LHCN-M2 (cell line): ENCODE measurements at regions not wholly inside any gene's neighbourhood (a gene's known extent, or its start where the extent isn't known, plus 50 kb on each side); places are given as distances from the start of the nearest gene placed in this dataset.

ENCODE experiments used
- DNase-seq: peaks from one replicate; pipeline ENCODE4 v3.0.0-alpha.2; 2012; ENCODE audit warnings: low read depth

DNA sequence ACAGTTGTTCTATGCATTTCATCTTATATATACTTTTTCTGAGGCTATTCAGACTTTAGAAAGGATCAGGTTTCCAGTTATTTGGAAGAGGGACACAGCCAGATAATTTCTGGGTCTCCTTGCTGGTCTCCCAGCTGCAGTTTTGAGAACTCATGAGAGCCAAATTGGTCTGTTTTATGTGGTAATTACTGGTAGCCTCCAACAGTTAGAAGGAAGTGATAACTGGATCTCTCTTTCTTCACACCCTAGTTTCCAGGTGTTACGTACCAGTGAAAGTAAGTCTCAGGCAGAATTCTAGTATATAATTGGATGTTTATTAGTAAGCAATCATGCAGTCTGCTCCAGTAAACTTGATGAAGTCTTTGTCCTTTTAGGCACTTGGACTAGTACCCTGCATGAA is 63.2 kb upstream of the RPS23 start:
- DNase-seq, result no peak

DNA sequence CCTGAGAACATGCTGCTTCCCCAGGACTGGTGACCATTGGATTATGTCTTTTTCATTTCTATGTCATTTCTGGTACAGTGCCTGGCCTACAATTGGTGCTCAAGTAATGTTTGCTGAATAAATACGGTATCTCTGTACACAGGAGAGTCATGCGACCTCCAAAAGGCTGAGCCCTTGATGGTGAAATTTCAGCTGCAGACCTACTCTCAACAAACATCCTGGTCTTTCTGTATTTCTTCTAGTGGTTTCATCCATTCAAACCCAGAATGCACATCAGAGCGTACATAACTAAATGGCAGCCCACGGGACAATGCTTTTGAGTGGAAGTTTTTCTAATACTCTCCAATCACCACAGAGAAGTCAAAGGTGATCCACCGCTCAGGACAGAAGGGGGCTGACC is 62.6 kb upstream of the RPS23 start:
- no peak for DNase-seq

DNA sequence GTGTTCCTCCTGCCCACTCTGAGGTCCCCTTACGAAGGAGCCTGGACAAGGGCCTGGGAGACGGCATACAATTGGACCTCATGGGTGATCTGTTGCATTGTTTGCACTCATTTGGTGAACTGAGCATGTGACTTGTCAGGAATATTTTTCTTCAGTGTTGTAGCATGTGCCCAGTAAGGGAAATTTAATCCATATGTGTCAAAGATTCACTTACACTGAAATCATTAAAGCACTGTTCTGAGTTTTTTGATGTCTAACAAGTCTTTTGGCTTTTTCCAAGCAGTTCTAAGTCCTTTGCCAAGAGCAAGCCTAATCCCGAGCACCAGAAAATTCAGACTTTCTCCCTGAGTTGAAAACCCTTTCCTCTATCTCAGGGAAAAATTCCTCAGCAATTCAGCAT is 61.6 kb upstream of the RPS23 start:
- DNase-seq, result no peak

DNA sequence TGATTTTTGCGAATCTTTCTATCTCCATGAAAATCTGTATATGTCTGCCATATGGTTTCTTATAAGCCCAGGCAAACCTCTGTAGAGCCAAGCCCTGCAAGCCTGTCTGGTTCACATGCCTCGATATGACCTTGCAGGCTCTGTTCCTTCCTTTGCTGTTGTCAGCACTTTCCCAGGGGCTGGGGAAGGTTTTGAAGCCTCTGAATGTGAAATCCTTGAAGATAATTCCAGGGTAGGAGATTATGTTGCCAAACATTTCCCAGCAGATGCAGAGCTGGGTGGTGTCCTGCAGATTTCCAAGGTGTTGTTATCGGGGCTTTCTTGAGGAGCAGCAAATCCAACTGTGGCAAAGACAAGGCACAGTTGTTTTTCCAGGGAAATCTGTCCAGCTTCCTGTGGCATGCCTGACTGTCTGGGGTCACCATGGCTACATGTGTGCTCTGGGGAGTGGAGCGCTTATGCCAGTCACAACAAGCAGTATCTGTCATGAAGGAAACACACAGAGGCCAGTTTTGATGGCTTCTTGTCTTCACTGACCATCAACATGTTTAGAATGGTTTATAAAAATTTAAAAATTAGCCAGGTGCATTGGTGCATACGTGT is 60.7 kb upstream of the RPS23 start:
- DNase-seq, result no peak

DNA sequence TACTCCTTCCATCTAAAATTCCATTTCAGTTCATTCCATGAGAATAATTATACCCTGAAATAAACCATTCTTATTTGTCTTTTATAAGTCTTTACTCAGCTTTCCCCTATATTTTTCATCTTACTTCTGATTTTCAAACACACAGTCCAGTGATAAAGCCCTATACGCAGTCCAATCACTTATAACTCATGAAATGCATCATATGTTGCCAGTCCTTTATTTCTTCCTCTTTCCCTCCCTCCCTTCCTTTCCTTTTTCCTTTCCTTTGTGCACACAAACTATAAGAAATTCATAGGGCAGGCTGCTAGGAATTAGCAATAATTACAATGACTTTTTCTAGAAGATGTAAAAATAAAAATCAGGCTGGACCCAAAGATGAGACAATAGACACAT is 58.8 kb upstream of the RPS23 start:
- DNase-seq, result no peak

DNA sequence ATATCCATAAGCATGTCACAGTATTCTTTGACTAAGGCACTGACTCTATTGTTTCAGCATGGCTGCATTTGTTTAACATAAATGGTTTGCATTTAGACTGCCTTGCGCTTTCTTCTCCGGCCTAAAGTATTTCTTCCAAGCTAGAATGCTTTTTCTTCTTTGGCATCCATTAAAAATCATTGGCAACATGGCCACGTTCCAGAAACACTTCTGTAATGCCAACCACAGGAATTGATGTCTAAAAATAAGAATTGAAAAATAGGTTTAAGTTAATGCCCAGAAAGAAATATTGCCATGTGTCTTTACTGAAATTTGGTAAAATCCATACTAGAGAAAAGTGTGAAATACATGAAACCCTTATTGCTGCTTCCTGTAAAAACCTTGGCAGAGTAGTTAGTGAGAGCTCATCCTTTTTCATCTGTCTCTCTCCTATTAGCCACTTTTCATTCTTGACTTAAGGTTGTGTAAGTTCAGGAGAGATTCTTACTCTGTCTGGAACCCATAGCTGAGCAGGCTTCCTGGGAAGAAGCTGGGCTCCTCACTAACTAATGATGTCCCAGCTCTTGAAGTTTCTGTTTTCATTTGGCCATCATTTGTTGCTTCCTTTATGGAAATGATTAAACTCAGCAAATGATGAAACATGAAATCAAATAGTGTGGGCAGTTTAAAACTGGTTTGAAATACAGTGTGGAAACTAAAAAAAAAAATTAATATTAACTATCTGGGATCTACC is 58.2 kb upstream of the RPS23 start:
- no peak for DNase-seq

DNA sequence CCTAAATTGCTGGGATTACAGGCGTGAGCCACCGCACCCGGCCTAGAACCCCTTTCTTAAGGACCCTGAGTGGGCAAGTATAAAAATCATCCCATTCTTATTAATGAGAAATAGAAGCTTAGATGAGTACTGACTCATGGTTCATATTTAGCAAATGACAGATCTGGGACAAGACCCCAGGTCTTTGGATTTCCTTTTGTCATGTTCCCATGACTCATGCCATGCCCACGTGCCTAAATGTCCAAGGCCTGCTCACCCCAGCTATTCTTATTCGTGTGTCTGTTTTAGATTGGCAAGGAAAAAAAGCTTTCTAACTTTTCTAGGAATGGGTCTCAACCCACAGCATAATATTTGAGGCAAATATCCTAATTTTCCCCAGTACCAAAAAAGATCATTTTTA is 57.7 kb upstream of the RPS23 start:
- DNase-seq, result peak; percentile 82

DNA sequence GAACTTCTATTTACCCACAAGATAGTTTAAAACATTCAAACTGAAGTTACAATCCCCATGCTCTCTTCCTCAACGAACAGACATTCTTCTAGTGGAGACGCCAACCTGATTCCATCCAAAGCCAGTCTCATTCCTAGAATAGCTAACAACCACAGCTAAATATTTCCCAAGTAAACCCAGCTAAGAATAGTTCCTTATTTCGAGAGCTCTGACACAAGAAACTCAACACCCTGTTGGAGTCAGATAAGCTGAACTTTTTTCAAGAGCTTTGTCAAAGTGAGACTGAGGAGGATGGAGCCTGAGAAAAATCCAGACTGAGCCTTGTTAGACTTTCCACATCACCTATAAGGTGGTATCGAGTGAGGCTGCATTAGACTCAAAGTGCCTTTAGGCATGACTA is 56.7 kb upstream of the RPS23 start:
- DNase-seq, result peak; percentile 87

DNA sequence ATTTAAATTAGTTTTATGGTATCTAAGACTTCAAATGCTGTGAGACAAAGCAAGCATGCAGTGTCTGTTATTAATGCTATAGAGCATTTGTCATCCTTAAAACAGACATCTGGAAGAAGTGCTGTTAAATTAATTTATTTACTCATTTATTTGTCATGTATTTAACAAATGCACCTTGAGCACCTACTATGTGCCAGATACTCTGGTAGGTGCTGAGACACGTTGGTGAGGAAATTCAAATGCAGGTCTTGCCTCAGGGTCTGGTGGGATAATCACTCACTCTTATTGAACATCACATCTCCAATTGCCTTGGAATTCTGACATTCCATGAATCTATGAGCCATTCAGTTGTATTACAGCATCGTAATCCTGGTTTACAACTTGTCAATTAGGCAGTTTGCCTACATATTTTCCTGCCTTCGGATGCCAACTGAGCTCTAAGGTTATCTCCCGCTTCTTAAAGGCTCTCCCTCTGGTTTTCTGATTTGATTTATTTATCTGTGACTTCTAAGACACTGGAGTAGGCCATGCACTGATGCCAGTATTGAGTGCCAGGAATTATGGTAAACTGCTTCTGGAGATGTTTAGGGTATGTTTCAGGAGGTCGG is 56.0 kb upstream of the RPS23 start:
- DNase-seq, result no peak

DNA sequence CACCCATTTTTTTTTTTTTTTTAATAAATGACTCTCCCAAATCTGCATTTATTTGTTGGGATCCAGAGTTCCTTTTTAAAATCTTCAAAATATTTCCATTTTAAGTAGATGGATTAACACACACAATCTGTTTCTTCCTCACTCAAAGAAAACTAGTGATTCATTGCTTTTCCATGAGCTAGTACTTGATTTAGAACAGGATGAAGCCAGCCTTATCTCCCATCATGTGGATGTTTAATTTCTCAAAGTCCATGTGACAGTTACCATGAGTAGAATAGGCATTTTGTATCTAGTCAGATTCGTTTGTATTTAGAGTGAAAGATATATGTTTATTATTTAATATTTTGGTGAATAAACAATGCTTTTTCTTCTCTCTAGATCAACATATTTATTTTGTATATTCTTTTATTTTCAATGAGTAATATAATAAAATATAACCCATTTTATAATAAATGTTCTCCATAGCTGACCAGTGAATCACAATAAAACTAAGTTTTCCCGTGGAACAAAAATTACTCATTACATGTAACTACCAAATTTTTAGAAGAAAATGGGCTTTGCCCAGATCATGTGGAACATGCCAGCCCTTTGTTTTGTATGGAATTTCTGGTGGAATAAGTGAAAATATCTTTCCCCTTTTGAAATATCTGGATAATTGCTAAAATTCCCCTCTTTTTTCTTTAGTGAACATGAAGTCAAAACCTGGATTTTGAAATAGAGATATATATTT is 54.9 kb upstream of the RPS23 start:
- peak; percentile 76 for DNase-seq

DNA sequence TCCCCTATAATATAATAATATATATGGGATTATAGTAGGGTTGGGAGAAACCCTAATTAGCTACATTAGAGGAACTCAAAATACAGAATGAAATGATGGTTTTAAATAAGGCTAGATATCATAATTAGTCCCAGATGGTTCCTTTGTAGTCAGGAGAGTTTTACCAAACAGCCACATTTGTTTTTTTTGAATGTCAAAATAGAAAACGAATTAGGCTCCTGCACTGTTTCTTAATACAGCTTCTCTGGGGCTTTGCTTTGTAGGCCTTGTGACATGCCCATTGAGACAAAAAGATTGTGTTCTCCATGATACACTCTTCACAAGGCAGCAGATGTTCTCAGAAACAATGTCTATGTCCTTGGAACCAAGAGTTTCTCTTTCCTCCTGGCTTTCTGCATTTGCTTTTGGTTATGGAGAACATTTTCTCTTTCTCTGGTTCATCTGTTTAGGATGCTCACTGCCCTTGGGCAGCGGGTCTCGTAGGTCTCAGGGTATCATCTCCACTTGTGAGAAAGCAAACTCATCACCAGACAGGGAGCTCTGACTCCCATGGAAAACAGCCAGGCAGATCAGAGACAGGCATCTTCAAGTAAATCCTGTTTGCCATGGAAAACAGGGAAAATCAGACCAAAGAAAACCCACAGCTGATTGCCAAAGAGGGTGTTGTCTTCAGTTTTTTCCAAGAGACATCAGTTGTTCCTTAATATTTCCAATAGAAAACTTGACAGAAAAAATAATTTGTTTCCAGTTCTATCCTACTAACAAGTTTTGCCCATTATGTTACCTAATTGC is 54.1 kb upstream of the RPS23 start:
- DNase-seq, result no peak

DNA sequence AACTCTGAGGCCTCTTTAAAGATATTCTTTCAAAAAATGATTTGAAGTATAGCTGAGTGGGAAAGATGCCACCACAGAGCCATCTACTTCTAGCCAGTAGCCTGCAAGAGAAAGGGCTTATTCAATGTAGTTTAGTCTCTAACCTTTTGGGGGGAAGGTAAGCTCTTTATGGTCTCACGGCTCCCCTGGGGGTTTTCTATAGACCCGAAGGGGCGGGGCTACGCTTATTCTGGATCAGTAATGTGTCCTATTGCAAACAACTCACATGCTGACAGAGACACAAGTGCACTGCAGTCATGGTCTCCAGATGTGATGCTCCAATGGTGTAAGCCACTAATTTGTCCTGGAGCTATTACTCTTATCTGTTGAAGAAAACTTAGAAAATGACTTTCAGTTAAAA is 53.4 kb upstream of the RPS23 start:
- no peak for DNase-seq

DNA sequence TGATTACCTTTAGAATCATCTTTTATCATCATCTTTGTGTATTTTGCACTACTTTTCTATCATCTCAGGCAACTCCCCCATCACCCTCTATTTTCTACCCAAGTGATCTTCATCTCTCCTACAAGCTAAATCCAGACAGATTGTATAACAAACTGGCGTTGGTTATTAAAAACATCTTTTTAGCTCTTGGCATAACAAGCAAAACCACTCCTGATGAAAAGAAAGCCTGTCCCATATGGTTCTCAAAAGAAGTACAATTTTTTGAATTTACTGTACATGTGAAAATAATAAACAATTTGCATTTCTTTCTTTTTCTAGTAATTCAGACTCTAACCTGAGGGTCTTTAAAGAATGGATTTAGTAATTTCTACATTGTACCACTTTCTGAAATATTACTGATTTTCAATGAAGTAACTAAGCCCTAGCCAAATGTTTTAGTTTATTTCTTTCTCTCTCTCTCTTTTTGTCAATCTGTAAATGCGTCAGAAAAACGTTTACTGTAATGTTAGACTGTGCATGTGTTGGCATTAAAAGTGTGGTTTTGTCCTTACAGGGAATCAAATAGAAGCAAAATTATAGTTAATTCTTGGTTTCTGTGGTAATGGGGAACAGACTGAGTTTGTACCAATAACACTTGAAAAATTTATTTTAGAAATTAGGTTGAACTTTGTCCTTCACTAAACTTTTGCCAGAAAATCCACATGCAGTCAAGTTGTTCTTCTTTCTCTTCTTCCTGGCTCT is 52.5 kb upstream of the RPS23 start:
- no peak for DNase-seq

DNA sequence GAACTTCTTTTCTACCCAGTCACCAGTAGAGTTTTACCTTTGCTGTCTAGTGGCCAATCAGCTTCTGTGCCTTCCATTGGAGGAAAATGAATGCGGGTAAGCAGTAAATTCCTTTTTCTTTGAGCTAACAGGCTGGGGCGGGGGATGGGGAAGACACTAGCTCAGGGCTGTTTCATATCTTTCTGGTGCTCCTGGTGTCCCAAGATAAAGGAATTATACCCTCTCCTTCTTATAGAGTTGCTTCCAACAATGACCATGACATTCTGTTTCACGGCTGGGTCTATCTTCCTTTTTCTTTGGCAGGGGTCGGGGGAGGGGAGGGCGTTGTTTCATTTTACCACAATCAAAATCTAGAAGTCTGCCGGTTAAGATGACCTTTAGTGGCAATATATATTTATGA is 51.2 kb upstream of the RPS23 start:
- no peak for DNase-seq
